ENCODE measurements at regions not wholly inside any gene's neighbourhood (a gene's known extent, or its start where the extent isn't known, plus 50 kb on each side); places are given as distances from the start of the nearest gene placed in this dataset.
"Not testable (repeated sequence)": the region's sequence is repeated elsewhere in the genome, so short reads cannot be mapped to it uniquely, and the experiment has no call there.

- Mint-ChIP-seq H3K27ac (no peak overlapping the region), H3K4me1 (ENCODE audit: low read depth in 2 of 2) (no peaks in the 10 kb centered on the region), H3K4me3 (no peak overlapping the region), H3K27me3 (no peaks in the 10 kb centered on the region), H3K36me3 (ENCODE audit: insufficient read depth) (peaks cover 2% of the 10 kb centered on the region), H3K9me3 (no peaks in the 10 kb centered on the region)
- ATAC-seq (replicated peaks) (no peak), DNase-seq (no peak)
These were observed 92.4 kb upstream of the SLC24A3 start for GRCh38 chr20:19120011-19120410.

GRCh38 chr20:19120569-19120968 is 91.9 kb upstream of the SLC24A3 start:
- Mint-ChIP-seq H3K9me3 (no peaks in the 10 kb centered on the region), H3K4me1 (ENCODE audit: low read depth in 2 of 2) (no peaks in the 10 kb centered on the region), H3K4me3 (no peak overlapping the region), H3K27ac (no peak overlapping the region), H3K36me3 (ENCODE audit: insufficient read depth) (peaks cover 2% of the 10 kb centered on the region), H3K27me3 (no peaks in the 10 kb centered on the region)
- DNase-seq (no peak), ATAC-seq (replicated peaks) (no peak)

GRCh38 chr20:19121463-19121862 is 91.0 kb upstream of the SLC24A3 start:
- no peaks in the 10 kb centered on the region for H3K4me1 Mint-ChIP-seq (ENCODE audit: low read depth in 2 of 2)
- ATAC-seq (replicated peaks) (no peak), DNase-seq (no peak)
- H3K9me3 Mint-ChIP-seq, result no peaks in the 10 kb centered on the region
- H3K36me3 Mint-ChIP-seq (ENCODE audit: insufficient read depth), result peaks cover 2% of the 10 kb centered on the region
- H3K27me3 Mint-ChIP-seq, result no peaks in the 10 kb centered on the region
- no peak overlapping the region for H3K4me3 Mint-ChIP-seq
- H3K27ac Mint-ChIP-seq, result no peak overlapping the region

GRCh38 chr20:19121916-19122315 is 90.5 kb upstream of the SLC24A3 start:
- Mint-ChIP-seq H3K27ac (no peak overlapping the region), H3K9me3 (no peaks in the 10 kb centered on the region), H3K4me1 (ENCODE audit: low read depth in 2 of 2) (no peaks in the 10 kb centered on the region), H3K36me3 (ENCODE audit: insufficient read depth) (peaks cover 2% of the 10 kb centered on the region), H3K27me3 (no peaks in the 10 kb centered on the region), H3K4me3 (no peak overlapping the region)
- no peak for ATAC-seq (replicated peaks)
- DNase-seq, result no peak

- Mint-ChIP-seq H3K27ac (no peak overlapping the region), H3K27me3 (no peaks in the 10 kb centered on the region), H3K36me3 (ENCODE audit: insufficient read depth) (peaks cover 2% of the 10 kb centered on the region), H3K4me1 (ENCODE audit: low read depth in 2 of 2) (no peaks in the 10 kb centered on the region), H3K9me3 (no peaks in the 10 kb centered on the region), H3K4me3 (no peak overlapping the region)
- DNase-seq, result no peak
- no peak for ATAC-seq (replicated peaks)
These were observed 90.0 kb upstream of the SLC24A3 start for GRCh38 chr20:19122395-19122794.

GRCh38 chr20:19125508-19125907 is 86.9 kb upstream of the SLC24A3 start:
- Mint-ChIP-seq H3K4me3 (no peak overlapping the region), H3K36me3 (ENCODE audit: insufficient read depth) (no peaks in the 10 kb centered on the region), H3K4me1 (ENCODE audit: low read depth in 2 of 2) (no peaks in the 10 kb centered on the region), H3K9me3 (no peaks in the 10 kb centered on the region), H3K27ac (no peak overlapping the region), H3K27me3 (no peaks in the 10 kb centered on the region)
- ATAC-seq (replicated peaks), result no peak
- DNase-seq, result no peak

- Mint-ChIP-seq H3K27me3 (no peaks in the 10 kb centered on the region), H3K4me3 (no peak overlapping the region), H3K9me3 (no peaks in the 10 kb centered on the region), H3K27ac (no peak overlapping the region), H3K4me1 (ENCODE audit: low read depth in 2 of 2) (no peaks in the 10 kb centered on the region), H3K36me3 (ENCODE audit: insufficient read depth) (no peaks in the 10 kb centered on the region)
- ATAC-seq (replicated peaks) (no peak), DNase-seq (no peak)
These were observed 83.1 kb upstream of the SLC24A3 start for GRCh38 chr20:19129306-19129705.

DNA sequence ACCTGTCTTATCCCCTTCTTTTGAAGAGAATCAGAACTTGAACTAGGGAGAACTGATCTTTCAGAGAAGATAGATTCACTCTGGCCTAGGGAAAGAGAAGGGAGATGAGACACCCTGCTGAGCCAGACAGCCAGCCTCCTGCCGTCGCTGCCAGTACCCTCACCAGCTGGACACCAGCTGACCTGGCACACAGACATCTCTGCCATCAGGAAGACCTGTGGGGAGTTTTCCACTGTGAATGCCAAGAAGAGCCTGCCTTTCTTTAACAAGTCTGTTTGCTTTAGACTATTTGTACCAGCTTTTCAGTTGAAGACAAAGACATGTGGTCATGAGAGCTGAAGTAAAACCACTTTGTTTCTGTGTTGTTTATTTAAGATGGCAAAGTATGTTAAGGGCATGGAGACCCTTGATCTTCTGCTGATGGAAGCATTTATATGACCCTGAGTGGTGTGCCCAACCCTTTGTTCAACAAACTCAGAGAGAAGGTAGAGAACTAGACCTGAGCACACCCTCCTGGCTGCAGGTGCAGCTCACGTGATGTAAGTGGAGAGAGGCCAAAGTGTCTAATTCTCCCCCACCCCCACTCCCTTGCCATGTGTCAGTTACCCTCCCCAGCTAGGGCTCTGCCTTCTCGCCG is 82.3 kb upstream of the SLC24A3 start:
- DNase-seq (no peak), ATAC-seq (replicated peaks) (no peak)
- H3K27ac Mint-ChIP-seq, result no peak overlapping the region
- no peaks in the 10 kb centered on the region for H3K9me3 Mint-ChIP-seq
- H3K36me3 Mint-ChIP-seq (ENCODE audit: insufficient read depth), result no peaks in the 10 kb centered on the region
- H3K4me1 Mint-ChIP-seq (ENCODE audit: low read depth in 2 of 2), result no peaks in the 10 kb centered on the region
- H3K4me3 Mint-ChIP-seq, result no peak overlapping the region
- no peaks in the 10 kb centered on the region for H3K27me3 Mint-ChIP-seq

DNA sequence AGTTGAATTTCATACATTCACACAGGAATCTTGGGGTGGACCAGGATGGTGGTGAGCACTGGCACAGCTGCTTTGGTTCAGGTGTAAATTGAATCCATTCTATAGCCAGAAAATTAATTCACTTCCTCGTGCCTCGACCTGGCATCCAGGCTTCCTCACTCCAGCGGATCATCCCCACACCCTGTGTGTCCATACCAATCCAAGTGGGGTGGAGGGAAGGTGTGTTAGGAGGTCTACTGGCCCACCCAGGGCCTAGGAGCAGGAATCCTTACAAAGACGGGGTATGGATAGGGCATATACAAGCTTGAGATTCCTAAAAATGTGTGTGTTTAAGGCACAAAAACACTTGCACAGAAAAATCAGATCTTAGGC is 81.8 kb upstream of the SLC24A3 start:
- H3K4me3 Mint-ChIP-seq, result no peak overlapping the region
- no peak overlapping the region for H3K27ac Mint-ChIP-seq
- H3K4me1 Mint-ChIP-seq (ENCODE audit: low read depth in 2 of 2), result no peaks in the 10 kb centered on the region
- ATAC-seq (replicated peaks) (no peak), DNase-seq (no peak)
- no peaks in the 10 kb centered on the region for H3K9me3 Mint-ChIP-seq
- no peaks in the 10 kb centered on the region for H3K36me3 Mint-ChIP-seq (ENCODE audit: insufficient read depth)
- H3K27me3 Mint-ChIP-seq, result peaks cover 0 to under 1% of the 10 kb centered on the region in 2 donors

DNA sequence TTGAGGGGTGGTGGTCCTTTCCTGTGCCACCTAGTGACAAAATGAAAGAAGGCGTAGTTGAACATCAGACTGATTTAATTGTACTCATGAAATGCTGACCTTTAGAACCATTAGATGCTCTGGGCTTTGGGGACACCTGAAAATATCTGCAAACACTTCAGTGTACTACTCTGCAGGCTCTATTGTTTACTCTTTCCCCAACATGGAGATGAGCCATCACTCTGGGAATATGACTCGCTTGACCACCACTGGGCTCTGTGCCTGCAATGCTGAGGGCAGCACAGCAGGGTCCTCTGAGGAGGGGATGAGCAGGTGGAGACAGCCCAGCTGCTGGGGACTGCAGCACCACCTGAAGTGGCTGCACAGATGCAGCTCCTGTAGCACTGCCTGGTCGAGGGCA is 74.8 kb upstream of the SLC24A3 start:
- ATAC-seq (replicated peaks) (no peak), DNase-seq (no peak)
- Mint-ChIP-seq H3K9me3 (peaks cover 2 to 21% of the 10 kb centered on the region in 2 donors), H3K27ac (no peak overlapping the region), H3K4me3 (no peak overlapping the region), H3K36me3 (ENCODE audit: insufficient read depth) (no peaks in the 10 kb centered on the region), H3K27me3 (peaks cover 20% of the 10 kb centered on the region in 2 donors), H3K4me1 (ENCODE audit: low read depth in 2 of 2) (no peaks in the 10 kb centered on the region)

DNA sequence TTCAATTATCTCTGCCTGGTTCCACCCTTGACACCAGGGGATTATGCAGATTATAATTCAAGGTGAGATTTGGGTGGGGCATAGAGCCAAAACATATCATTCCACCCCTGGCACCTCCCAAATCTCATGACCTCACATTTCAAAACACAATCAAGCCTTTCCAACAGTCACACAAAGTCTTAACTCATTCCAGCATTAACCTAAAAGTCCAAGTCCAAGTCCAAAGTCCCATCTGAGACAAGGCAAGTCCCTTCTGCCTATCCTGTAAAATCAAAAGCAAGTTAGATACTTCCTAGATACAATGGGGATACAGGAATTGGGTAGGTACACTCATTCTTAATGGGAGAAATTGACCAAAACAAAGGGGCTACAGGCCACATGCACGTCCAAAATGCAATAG is 73.7 kb upstream of the SLC24A3 start:
- Mint-ChIP-seq H3K4me1 (ENCODE audit: low read depth in 2 of 2) (no peaks in the 10 kb centered on the region), H3K27ac (no peak overlapping the region)

DNA sequence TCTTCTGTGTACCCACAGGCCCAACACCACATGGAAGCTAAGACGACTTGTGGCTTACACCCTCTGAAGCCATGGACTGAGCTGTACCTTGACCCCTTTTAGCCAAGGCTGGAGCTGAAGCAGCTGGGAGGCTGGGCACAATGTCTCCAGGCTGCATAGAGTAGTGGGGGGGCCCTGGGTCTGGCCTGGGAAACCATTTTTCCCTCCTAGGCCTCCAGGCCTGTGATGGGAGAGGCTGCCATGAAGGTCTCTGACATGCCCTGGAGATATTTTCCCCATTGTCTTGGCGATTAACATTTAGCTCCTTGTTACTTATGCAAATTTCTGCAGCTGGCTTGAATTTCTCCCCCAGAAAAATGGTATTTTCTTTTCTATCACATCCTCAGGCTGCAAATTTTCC is 72.9 kb upstream of the SLC24A3 start:
- ATAC-seq (replicated peaks); H3K27ac Mint-ChIP-seq; H3K4me3 Mint-ChIP-seq; H3K36me3 Mint-ChIP-seq (ENCODE audit: insufficient read depth); H3K4me1 Mint-ChIP-seq (ENCODE audit: low read depth in 2 of 2); DNase-seq: not testable (repeated sequence)
- Mint-ChIP-seq H3K9me3 (peaks cover 2 to 21% of the 10 kb centered on the region in 2 donors), H3K27me3 (peaks cover 29% of the 10 kb centered on the region in 2 donors)

More for the DNA sequence above, 73.7 kb upstream of the SLC24A3 start:
- Mint-ChIP-seq H3K4me3 (no peak overlapping the region), H3K36me3 (ENCODE audit: insufficient read depth) (no peaks in the 10 kb centered on the region), H3K27me3 (peaks cover 24 to 29% of the 10 kb centered on the region in 2 donors), H3K9me3 (peaks cover 2 to 21% of the 10 kb centered on the region in 2 donors)
- no peak for ATAC-seq (replicated peaks)
- DNase-seq, result no peak

DNA sequence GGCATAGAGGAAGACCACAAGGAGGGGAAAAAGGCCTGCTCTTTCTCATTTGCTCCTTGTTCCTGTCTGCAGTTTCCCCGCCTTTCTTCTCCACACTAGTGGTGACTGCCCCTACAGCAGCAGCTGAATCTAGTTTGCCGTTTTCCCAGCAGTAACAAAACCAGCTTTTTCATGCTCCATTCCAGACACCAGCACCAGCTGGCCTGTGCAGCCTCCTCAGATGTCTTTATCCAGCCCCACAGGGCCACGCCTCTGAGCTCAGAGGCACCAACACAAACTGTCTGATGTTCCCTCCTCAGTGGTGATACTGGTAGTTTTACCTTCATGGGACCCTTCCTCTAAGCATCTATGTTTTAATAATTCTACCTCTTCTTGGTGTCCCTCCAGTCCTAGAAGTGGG is 70.4 kb upstream of the SLC24A3 start:
- Mint-ChIP-seq H3K4me1 (ENCODE audit: low read depth in 2 of 2) (no peaks in the 10 kb centered on the region), H3K27me3 (peaks cover 17 to 18% of the 10 kb centered on the region in 2 donors), H3K36me3 (ENCODE audit: insufficient read depth) (no peaks in the 10 kb centered on the region), H3K4me3 (no peak overlapping the region), H3K27ac (no peak overlapping the region), H3K9me3 (peaks cover 2 to 10% of the 10 kb centered on the region in 2 donors)
- no peak for ATAC-seq (replicated peaks)
- DNase-seq, result no peak

- no peaks in the 10 kb centered on the region for H3K4me1 Mint-ChIP-seq (ENCODE audit: low read depth in 2 of 2)
- ATAC-seq (replicated peaks) (no peak), DNase-seq (no peak)
- H3K36me3 Mint-ChIP-seq (ENCODE audit: insufficient read depth), result peaks cover 3% of the 10 kb centered on the region
- no peak overlapping the region for H3K27ac Mint-ChIP-seq
- peaks cover 0 to 10% of the 10 kb centered on the region in 2 donors for H3K9me3 Mint-ChIP-seq
- H3K27me3 Mint-ChIP-seq, result peaks cover 11 to 18% of the 10 kb centered on the region in 2 donors
- H3K4me3 Mint-ChIP-seq, result no peak overlapping the region
These were observed 68.6 kb upstream of the SLC24A3 start for GRCh38 chr20:19143890-19144289.

- Mint-ChIP-seq H3K9me3 (peaks cover 3 to 8% of the 10 kb centered on the region in 2 donors), H3K4me1 (ENCODE audit: low read depth in 2 of 2) (no peaks in the 10 kb centered on the region), H3K4me3 (no peak overlapping the region), H3K27ac (no peak overlapping the region), H3K36me3 (ENCODE audit: insufficient read depth) (no peaks in the 10 kb centered on the region), H3K27me3 (peaks cover 0 to 4% of the 10 kb centered on the region in 2 donors)
- DNase-seq (no peak), ATAC-seq (replicated peaks) (no peak)
These were observed 51.1 kb upstream of the SLC24A3 start for GRCh38 chr20:19161336-19161735.
